ENCODE measurements at regions not wholly inside any gene's neighbourhood (a gene's known extent, or its start where the extent isn't known, plus 50 kb on each side); places are given as distances from the start of the nearest gene placed in this dataset.

GRCh38 chr12:90275088-90275487 lies 566.5 kb upstream of the ATP2B1 start:
- TF ChIP-seq CTCF (conservative IDR thresholded peaks at IDR 0.05 in 1 of 2, IDR thresholded peaks at IDR 0.05 in 1 of 2; ENCODE audit: extremely low read depth in 1 of 2, insufficient read depth in 1 of 2, low read depth in 1 of 2, low read length in 2 of 2) (no peak), EZH2 (IDR thresholded peaks at IDR 0.05; ENCODE audit: borderline replicate concordance, low read length) (no peak)
